DND-41 (cell line): ENCODE measurements at regions not wholly inside any gene's neighbourhood (a gene's known extent, or its start where the extent isn't known, plus 50 kb on each side); places are given as distances from the start of the nearest gene placed in this dataset.

Experiments used
- CTCF ChIP-seq: IDR thresholded peaks from 2 replicates; pipeline ENCODE4 v1.5.1; 2012; ENCODE audit warnings: borderline replicate concordance, low read length, moderate library complexity, mild to moderate bottlenecking; ENCODE audit not compliant: poor library complexity, severe bottlenecking; ENCODE audit errors: extremely low read depth
- EZH2 ChIP-seq: IDR thresholded peaks from 3 replicates; pipeline ENCODE4 v1.6.1; 2012; ENCODE audit warnings: borderline replicate concordance, low read depth, mild to moderate bottlenecking, moderate library complexity, low read length, inconsistent platforms; ENCODE audit not compliant: severe bottlenecking

- TF ChIP-seq CTCF (no peak), EZH2 (no peak)
Observed at GRCh38 chr19:30679789-30680188, 307.6 kb downstream of the ZNF536 start.
